WERI-Rb-1 (cell line): ENCODE measurements at regions not wholly inside any gene's neighbourhood (a gene's known extent, or its start where the extent isn't known, plus 50 kb on each side); places are given as distances from the start of the nearest gene placed in this dataset.

Experiments
- DNase-seq: peaks from one replicate; pipeline ENCODE4 v3.0.0-alpha.2; 2020
- H3K27ac ChIP-seq: fragments of 250-450 bp; sonication (Bioruptor Pico); 2 replicates; pipeline ENCODE4 v1.5.1; 2020; ENCODE audit warnings: mild to moderate bottlenecking, moderate library complexity
- H3K27me3 ChIP-seq: fragments of 250-450 bp; sonication (Bioruptor Pico); 2 replicates; pipeline ENCODE4 v1.5.1; 2021; ENCODE audit warnings: mild to moderate bottlenecking, low read depth, moderate library complexity; ENCODE audit not compliant: insufficient read depth, severe bottlenecking
- H3K36me3 ChIP-seq: fragments of 250-450 bp; sonication (Bioruptor Pico); 2 replicates; pipeline ENCODE4 v1.5.1; 2020; ENCODE audit warnings: mild to moderate bottlenecking, moderate library complexity
- H3K4me3 ChIP-seq: 2 replicates; pipeline ENCODE4 v1.5.1; 2011; ENCODE audit warnings: low read depth, mild to moderate bottlenecking, control low read depth, low read length
- H3K9me3 ChIP-seq: fragments of 250-450 bp; sonication (Bioruptor Pico); 2 replicates; pipeline ENCODE4 v1.5.1; 2021; ENCODE audit warnings: mild to moderate bottlenecking, moderate library complexity; ENCODE audit not compliant: severe bottlenecking
- CTCF ChIP-seq: IDR thresholded peaks from 2 replicates; pipeline ENCODE4 v1.5.1; 2011; ENCODE audit warnings: low read depth, mild to moderate bottlenecking, control low read depth, inconsistent platforms, low read length

GRCh38 chr10:125283836-125284614, 123.7 kb upstream of the CTBP2 start:
- no peak for TF ChIP-seq CTCF
- DNase-seq = no peak
- no peaks in the 10 kb centered on the region for H3K9me3 ChIP-seq
- H3K36me3 ChIP-seq = no peaks in the 10 kb centered on the region
- H3K4me3 ChIP-seq = no peak overlapping the region
- H3K27me3 ChIP-seq = peaks cover 30% of the 10 kb centered on the region
- no peak overlapping the region for H3K27ac ChIP-seq

GRCh38 chr10:125283191-125283835, 123.0 kb upstream of the CTBP2 start:
- Histone ChIP-seq H3K27ac (no peak overlapping the region), H3K27me3 (peaks cover 35% of the 10 kb centered on the region), H3K4me3 (no peak overlapping the region), H3K9me3 (no peaks in the 10 kb centered on the region), H3K36me3 (no peaks in the 10 kb centered on the region)
- peak; percentile 27 for DNase-seq
- peak; percentile 26; the same call in 1 of the 2 replicates for TF ChIP-seq CTCF

- TF ChIP-seq CTCF = no peak
- no peak overlapping the region for H3K4me3 ChIP-seq
- peaks cover 34% of the 10 kb centered on the region for H3K27me3 ChIP-seq
- H3K36me3 ChIP-seq = no peaks in the 10 kb centered on the region
- H3K9me3 ChIP-seq = peaks cover 3% of the 10 kb centered on the region
- no peak for DNase-seq
- no peak overlapping the region for H3K27ac ChIP-seq
Observed at GRCh38 chr10:125281091-125281490, 120.7 kb upstream of the CTBP2 start.

- Histone ChIP-seq H3K4me3 (no peak overlapping the region), H3K9me3 (peaks cover 3% of the 10 kb centered on the region), H3K27ac (no peak overlapping the region), H3K36me3 (no peaks in the 10 kb centered on the region), H3K27me3 (peaks cover 21% of the 10 kb centered on the region)
- no peak for TF ChIP-seq CTCF
- no peak for DNase-seq
Observed at GRCh38 chr10:125276133-125276532, 115.8 kb upstream of the CTBP2 start.

- no peak overlapping the region for H3K4me3 ChIP-seq
- peaks cover 23% of the 10 kb centered on the region for H3K27me3 ChIP-seq
- no peak overlapping the region for H3K27ac ChIP-seq
- H3K36me3 ChIP-seq = no peaks in the 10 kb centered on the region
- no peak for DNase-seq
- no peak for TF ChIP-seq CTCF
- peaks cover 3% of the 10 kb centered on the region for H3K9me3 ChIP-seq
Observed at GRCh38 chr10:125274961-125275360, 114.6 kb upstream of the CTBP2 start.

GRCh38 chr10:125273023-125273422, 112.7 kb upstream of the CTBP2 start:
- Histone ChIP-seq H3K36me3 (no peaks in the 10 kb centered on the region), H3K27me3 (peaks cover 17% of the 10 kb centered on the region), H3K27ac (no peak overlapping the region), H3K4me3 (no peak overlapping the region), H3K9me3 (peaks cover 3% of the 10 kb centered on the region)
- TF ChIP-seq CTCF = no peak
- DNase-seq = no peak
